GM12801 (cell line): ENCODE measurements at regions not wholly inside any gene's neighbourhood (a gene's known extent, or its start where the extent isn't known, plus 50 kb on each side); places are given as distances from the start of the nearest gene placed in this dataset.

Source experiments
- CTCF ChIP-seq: IDR thresholded peaks from one replicate; pipeline ENCODE4 v1.5.1; 2011; ENCODE audit warnings: control low read depth; ENCODE audit not compliant: insufficient read length; ENCODE audit errors: extremely low read depth

GRCh38 chr1:209416039-209416438 lies 167.5 kb upstream of the CAMK1G start:
- no peak for TF ChIP-seq CTCF

- TF ChIP-seq CTCF, result no peak
These were observed 166.8 kb upstream of the CAMK1G start for GRCh38 chr1:209416716-209417115.

GRCh38 chr1:209417761-209418160 lies 165.8 kb upstream of the CAMK1G start:
- TF ChIP-seq CTCF, result no peak

GRCh38 chr1:209420276-209420675 lies 163.2 kb upstream of the CAMK1G start:
- TF ChIP-seq CTCF, result no peak

- TF ChIP-seq CTCF, result no peak
These were observed 162.3 kb upstream of the CAMK1G start for GRCh38 chr1:209421186-209421585.

GRCh38 chr1:209421978-209422680 lies 161.4 kb upstream of the CAMK1G start:
- TF ChIP-seq CTCF, result no peak

- TF ChIP-seq CTCF, result no peak
These were observed 157.6 kb upstream of the CAMK1G start for GRCh38 chr1:209425959-209426358.
